CD14-positive monocyte (primary cell): ENCODE measurements at regions not wholly inside any gene's neighbourhood (a gene's known extent, or its start where the extent isn't known, plus 50 kb on each side); places are given as distances from the start of the nearest gene placed in this dataset.

Experiments used
- DNase-seq, 3 donors: peaks; one replicate each; pipeline ENCODE4 v3.0.0-alpha.2; 2011 to 2022
- H2AFZ ChIP-seq: 2 replicates; pipeline ENCODE4 v1.6.0; 2012; ENCODE audit warnings: mild to moderate bottlenecking, low read depth, low read length, inconsistent platforms; ENCODE audit not compliant: insufficient read depth, poor library complexity, severe bottlenecking
- H3K27ac ChIP-seq, 2 donors: 1 replicate in 1 of 2; 2 replicates in 1 of 2; pipeline ENCODE4 v1.5.1; 2012 to 2013; ENCODE audit warnings: low read length in 2 of 2, control low read depth in 1 of 2, inconsistent platforms in 1 of 2, low read depth in 1 of 2, mild to moderate bottlenecking in 1 of 2
- H3K27me3 ChIP-seq, 2 donors: one replicate each; pipeline versions ENCODE4 v1.6.0 to v1.6.1; 2011 to 2013; ENCODE audit warnings: low read length in 2 of 2; ENCODE audit not compliant: control insufficient read depth in 2 of 2, insufficient read depth in 2 of 2
- H3K36me3 ChIP-seq, 2 donors: replicated peaks in 1 of 2; 1 replicate in 1 of 2; 2 replicates in 1 of 2; pipeline versions ENCODE4 v1.5.1 to v1.6.1; 2012 to 2013; ENCODE audit warnings: low read length in 2 of 2, control low read depth in 1 of 2, inconsistent platforms in 1 of 2, mild to moderate bottlenecking in 1 of 2; ENCODE audit not compliant: insufficient read depth in 2 of 2, control insufficient read depth in 1 of 2
- H3K4me1 ChIP-seq, 2 donors: 1 replicate in 1 of 2; 2 replicates in 1 of 2; pipeline versions ENCODE4 v1.5.1 to v1.6.1; 2012 to 2013; ENCODE audit warnings: low read length in 2 of 2, control low read depth in 1 of 2, inconsistent platforms in 1 of 2, mild to moderate bottlenecking in 1 of 2, moderate library complexity in 1 of 2; ENCODE audit not compliant: insufficient read depth in 2 of 2, control insufficient read depth in 1 of 2
- H3K4me2 ChIP-seq: replicated peaks from 2 replicates; pipeline ENCODE3; 2012; ENCODE audit warnings: low read length, moderate library complexity, mild to moderate bottlenecking; ENCODE audit not compliant: poor library complexity, severe bottlenecking; ENCODE audit errors: extremely low read depth
- H3K4me3 ChIP-seq, 3 experiments: fragments of 200-600 bp in 1 of 3; sonication (generic) in 1 of 3; replicated peaks in 1 of 3; 1 replicate in 2 of 3; 2 replicates in 1 of 3; pipeline ENCODE4 v1.5.1; 2011 to 2013; ENCODE audit warnings: low read length in 3 of 3, mild to moderate bottlenecking in 3 of 3, control low read depth in 2 of 3, low read depth in 2 of 3, inconsistent platforms in 1 of 3, moderate library complexity in 1 of 3
- H3K79me2 ChIP-seq: 2 replicates; pipeline ENCODE4 v1.6.0; 2012; ENCODE audit warnings: mild to moderate bottlenecking, control low read depth, inconsistent platforms, low read length, moderate library complexity; ENCODE audit not compliant: insufficient read depth
- H3K9ac ChIP-seq: 2 replicates; pipeline ENCODE4 v1.6.0; 2017; ENCODE audit warnings: low read length, mild to moderate bottlenecking; ENCODE audit not compliant: insufficient read depth, poor library complexity, severe bottlenecking
- H3K9me3 ChIP-seq, 2 donors: replicated peaks in 1 of 2; 1 replicate in 1 of 2; 2 replicates in 1 of 2; pipeline versions ENCODE4 v1.5.1 to v1.6.1; 2012 to 2013; ENCODE audit warnings: low read length in 2 of 2, control low read depth in 1 of 2; ENCODE audit not compliant: control insufficient read depth in 1 of 2, insufficient read depth in 1 of 2
- H4K20me1 ChIP-seq: 2 replicates; pipeline ENCODE4 v1.6.0; 2012; ENCODE audit warnings: mild to moderate bottlenecking, low read length, control low read depth, moderate library complexity; ENCODE audit not compliant: insufficient read depth
- H3K27ac Mint-ChIP-seq, 7 donors: one replicate each; pipeline ENCODE4 v1.8.0; 2020; ENCODE audit warnings: mild to moderate bottlenecking in 7 of 7, mixed read lengths in 7 of 7, moderate library complexity in 6 of 7, inconsistent platforms in 2 of 7
- H3K27me3 Mint-ChIP-seq, 3 donors: one replicate each; pipeline ENCODE4 v1.8.0; 2021 to 2022; ENCODE audit warnings: low read depth in 3 of 3, mild to moderate bottlenecking in 3 of 3, mixed read lengths in 3 of 3, moderate library complexity in 3 of 3, inconsistent platforms in 1 of 3
- H3K36me3 Mint-ChIP-seq, 2 donors: one replicate each; pipeline ENCODE4 v1.8.0; 2020; ENCODE audit warnings: mixed read lengths in 2 of 2, inconsistent platforms in 1 of 2, mild to moderate bottlenecking in 1 of 2
- H3K4me1 Mint-ChIP-seq: one replicate; pipeline ENCODE4 v1.8.0; 2020; ENCODE audit warnings: mild to moderate bottlenecking, mixed read lengths
- H3K4me3 Mint-ChIP-seq, 2 donors: one replicate each; pipeline ENCODE4 v1.8.0; 2020; ENCODE audit warnings: mild to moderate bottlenecking in 2 of 2, mixed read lengths in 2 of 2, moderate library complexity in 1 of 2
- H3K9me3 Mint-ChIP-seq, 7 donors: one replicate each; pipeline ENCODE4 v1.8.0; 2020 to 2022; ENCODE audit warnings: mixed read lengths in 7 of 7, mild to moderate bottlenecking in 6 of 7, moderate library complexity in 6 of 7, inconsistent platforms in 2 of 7
- WGBS: methylation state at CpG from one replicate; pipeline ENCODE4 v1.1.5; 2013; ENCODE audit warnings: missing lambda C conversion rate; ENCODE audit not compliant: insufficient coverage; 5-methylcytosine and 5-hydroxymethylcytosine counted together
- intact Hi-C, 2 donors: fragments of 100-400 bp; cut with micrococcal nuclease; formaldehyde crosslinking; loops; one replicate each; pipeline versions ENCODE4 v1.15.0 to v1.15.1; 2023
- TF ChIP-seq, protein P1 (sequence below): fragments of 200-600 bp; IDR thresholded peaks from one replicate; pipeline ENCODE4 v1.8.0; 2022; ENCODE audit warnings: antibody characterized with exemption, mild to moderate bottlenecking

DNA sequence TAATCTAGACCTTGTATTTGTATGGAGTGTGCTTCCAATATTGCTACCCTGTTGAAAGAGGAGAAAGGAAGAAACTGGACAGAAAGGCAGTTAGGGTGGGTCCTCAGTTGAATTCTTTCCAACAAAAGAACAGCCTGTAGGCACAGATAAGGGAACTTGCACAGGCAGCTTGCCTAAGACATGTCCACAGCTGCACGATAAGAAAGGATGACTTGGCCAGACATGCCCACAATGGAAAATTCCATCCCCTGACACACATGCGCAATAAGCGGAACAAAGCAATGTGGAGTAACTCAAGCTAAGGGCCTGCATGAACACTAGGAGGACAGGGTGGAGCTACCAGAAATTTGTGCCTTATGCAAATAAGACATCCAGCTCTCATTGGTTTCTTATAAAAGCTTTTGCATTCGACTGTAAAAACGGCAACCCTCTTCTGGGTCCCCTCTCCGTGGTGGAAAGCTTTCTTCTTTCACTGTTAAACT, 1084.7 kb upstream of the NXPH2 start:
- H3K79me2 ChIP-seq: no peaks in the 10 kb centered on the region
- TF ChIP-seq, protein P1, sequence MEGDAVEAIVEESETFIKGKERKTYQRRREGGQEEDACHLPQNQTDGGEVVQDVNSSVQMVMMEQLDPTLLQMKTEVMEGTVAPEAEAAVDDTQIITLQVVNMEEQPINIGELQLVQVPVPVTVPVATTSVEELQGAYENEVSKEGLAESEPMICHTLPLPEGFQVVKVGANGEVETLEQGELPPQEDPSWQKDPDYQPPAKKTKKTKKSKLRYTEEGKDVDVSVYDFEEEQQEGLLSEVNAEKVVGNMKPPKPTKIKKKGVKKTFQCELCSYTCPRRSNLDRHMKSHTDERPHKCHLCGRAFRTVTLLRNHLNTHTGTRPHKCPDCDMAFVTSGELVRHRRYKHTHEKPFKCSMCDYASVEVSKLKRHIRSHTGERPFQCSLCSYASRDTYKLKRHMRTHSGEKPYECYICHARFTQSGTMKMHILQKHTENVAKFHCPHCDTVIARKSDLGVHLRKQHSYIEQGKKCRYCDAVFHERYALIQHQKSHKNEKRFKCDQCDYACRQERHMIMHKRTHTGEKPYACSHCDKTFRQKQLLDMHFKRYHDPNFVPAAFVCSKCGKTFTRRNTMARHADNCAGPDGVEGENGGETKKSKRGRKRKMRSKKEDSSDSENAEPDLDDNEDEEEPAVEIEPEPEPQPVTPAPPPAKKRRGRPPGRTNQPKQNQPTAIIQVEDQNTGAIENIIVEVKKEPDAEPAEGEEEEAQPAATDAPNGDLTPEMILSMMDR: no peak
- H3K36me3 ChIP-seq: no peaks in the 10 kb centered on the region
- no peak overlapping the region for H2AFZ ChIP-seq
- Mint-ChIP-seq H3K9me3 (peaks cover 2 to 11% (median 3%) of the 10 kb centered on the region in 7 donors), H3K27ac (no peak overlapping the region), H3K36me3 (no peaks in the 10 kb centered on the region), H3K4me1 (no peaks in the 10 kb centered on the region), H3K27me3 (peaks cover 0 to 1% (median 0%) of the 10 kb centered on the region in 3 donors), H3K4me3 (no peak overlapping the region)
- H3K27me3 ChIP-seq: no peaks in the 10 kb centered on the region
- no peaks in the 10 kb centered on the region for H4K20me1 ChIP-seq
- intact Hi-C loops: no loop called here
- peaks cover 1 to 7% of the 10 kb centered on the region in 2 donors for H3K9me3 ChIP-seq
- no peak for DNase-seq
- no peak overlapping the region for H3K9ac ChIP-seq
- WGBS: 63% methylated on average over 6 of the region's 6 CpGs
- H3K27ac ChIP-seq: no peak overlapping the region
- H3K4me1 ChIP-seq: no peaks in the 10 kb centered on the region
- no peak overlapping the region for H3K4me2 ChIP-seq
- no peak overlapping the region for H3K4me3 ChIP-seq

DNA sequence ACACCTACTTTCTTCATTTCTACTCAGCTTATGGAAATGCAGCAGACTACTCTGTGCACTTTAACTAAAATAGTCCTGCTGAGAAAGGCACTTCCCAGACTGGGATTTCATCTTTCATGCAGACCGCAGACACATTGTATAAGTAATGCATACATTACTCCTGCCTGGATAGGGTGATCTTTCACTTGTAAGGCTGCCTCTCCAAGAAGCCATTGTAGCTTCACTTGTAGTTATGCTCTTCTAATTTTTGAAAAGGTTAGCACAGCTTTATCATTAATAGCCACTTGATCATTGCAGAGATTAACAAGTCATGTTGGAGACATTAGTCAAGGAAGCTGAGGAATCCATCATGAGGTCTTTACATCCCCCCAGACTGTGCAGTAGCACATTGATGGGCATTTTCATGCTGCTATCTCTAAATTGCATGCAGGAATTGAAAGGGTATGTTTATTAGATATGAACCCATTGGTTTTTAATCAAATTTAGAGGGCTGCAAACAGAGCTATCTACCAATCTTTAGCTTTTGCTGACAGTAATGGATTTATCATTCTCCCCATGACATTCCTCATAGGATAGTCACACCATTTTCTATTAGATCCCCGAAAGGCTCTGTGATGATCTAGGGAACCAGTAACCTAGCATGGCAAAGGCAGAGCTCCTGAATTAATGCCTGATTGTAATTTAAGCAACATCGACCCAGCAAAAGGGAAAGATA, 1074.7 kb upstream of the NXPH2 start:
- H3K4me3 Mint-ChIP-seq: no peak overlapping the region
- DNase-seq: no peak
- no peaks in the 10 kb centered on the region for H3K36me3 Mint-ChIP-seq
- peaks cover 0 to 2% (median 0%) of the 10 kb centered on the region in 3 donors for H3K27me3 Mint-ChIP-seq
- intact Hi-C loops: no loop called here
- Histone ChIP-seq H3K4me2 (no peak overlapping the region), H3K27me3 (no peaks in the 10 kb centered on the region), H3K4me1 (no peaks in the 10 kb centered on the region), H2AFZ (no peak overlapping the region), H3K4me3 (no peak overlapping the region), H3K36me3 (no peaks in the 10 kb centered on the region), H4K20me1 (no peaks in the 10 kb centered on the region), H3K79me2 (no peaks in the 10 kb centered on the region), H3K9ac (no peak overlapping the region), H3K27ac (no peak overlapping the region), H3K9me3 (peaks cover 0 to 3% of the 10 kb centered on the region in 2 donors)
- no peak overlapping the region for H3K27ac Mint-ChIP-seq
- H3K4me1 Mint-ChIP-seq: no peaks in the 10 kb centered on the region
- peaks cover 0 to 8% (median 5%) of the 10 kb centered on the region in 7 donors for H3K9me3 Mint-ChIP-seq
- TF ChIP-seq, protein P1: no peak
- no CpG with 5 or more reads among the region's 3 CpGs for WGBS
